ENCODE measurements at regions not wholly inside any gene's neighbourhood (a gene's known extent, or its start where the extent isn't known, plus 50 kb on each side); places are given as distances from the start of the nearest gene placed in this dataset.

GRCh38 chr6:13873288-13874190 is 51.2 kb upstream of the RNF182 start (continued):
- TF ChIP-seq PRDM2 (tag by site-specific recombination; IDR thresholded peaks at IDR 0.05; ENCODE audit: borderline replicate concordance) (no peak), SP7 (tag by site-specific recombination; IDR thresholded peaks at IDR 0.05) (peak; percentile 65; the same call in 1 of the 2 replicates), ZNF692 (tag by site-specific recombination; IDR thresholded peaks at IDR 0.05) (peak; percentile 74; the same call in 1 of the 2 replicates), ZXDB (tag by site-specific recombination; IDR thresholded peaks at IDR 0.05) (peak; percentile 64), ZNF394 (tag by site-specific recombination; IDR thresholded peaks at IDR 0.05; ENCODE audit: borderline replicate concordance) (0 out of 2 replicates have a peak, but pooled peaks have one; percentile 26), ZFP69B (tag by site-specific recombination; IDR thresholded peaks at IDR 0.05) (peak; percentile 45; the same call in 1 of the 2 replicates), ZNF610 (tag by site-specific recombination; IDR thresholded peaks at IDR 0.05; ENCODE audit: borderline replicate concordance) (peak; percentile 24; the same call in 1 of the 2 replicates), ZNF366 (tag by site-specific recombination; conservative IDR thresholded peaks at IDR 0.05) (peak; percentile 74), ZNF629 (tag by site-specific recombination; IDR thresholded peaks at IDR 0.05) (peak; percentile 46), HIC1 (tag by site-specific recombination; IDR thresholded peaks at IDR 0.05) (peak; percentile 87; the same call in 1 of the 2 replicates), ZNF843 (tag by site-specific recombination; IDR thresholded peaks at IDR 0.05) (0 out of 2 replicates have a peak, but pooled peaks have one; percentile 28), ZNF449 (tag by site-specific recombination; IDR thresholded peaks at IDR 0.05) (no peak), ZBTB48 (tag by site-specific recombination; IDR thresholded peaks at IDR 0.05) (peak; percentile 90), KLF8 (tag by site-specific recombination; IDR thresholded peaks at IDR 0.05) (peak; percentile 68; the same call in 1 of the 2 replicates), ZBTB7A (tag by site-specific recombination; IDR thresholded peaks at IDR 0.05; ENCODE audit: low read depth) (peak; percentile 32; the same call in 1 of the 2 replicates), RBAK (tag by site-specific recombination; IDR thresholded peaks at IDR 0.05) (no peak), ZFP37 (tag by site-specific recombination; IDR thresholded peaks at IDR 0.05) (peak; percentile 92), ZNF133 (tag by site-specific recombination; IDR thresholded peaks at IDR 0.05) (no peak), ZNF324 (tag by site-specific recombination; IDR thresholded peaks at IDR 0.05) (no peak), ZNF701 (tag by site-specific recombination; IDR thresholded peaks at IDR 0.05) (no peak), ZNF341 (tag by site-specific recombination; IDR thresholded peaks at IDR 0.05; ENCODE audit: low read depth) (peak; percentile 55), ZNF585B (tag by site-specific recombination; IDR thresholded peaks at IDR 0.05) (no peak), EGR2 (tag by site-specific recombination; IDR thresholded peaks at IDR 0.05; ENCODE audit: low read depth) (no peak), ZNF398 (tag by site-specific recombination; IDR thresholded peaks at IDR 0.05) (peak; percentile 54; the same call in 1 of the 2 replicates), ZBTB20 (tag by site-specific recombination; IDR thresholded peaks at IDR 0.05) (peak; percentile 33; the same call in 1 of the 2 replicates), ZFHX2 (tag by site-specific recombination; conservative IDR thresholded peaks at IDR 0.05) (peak; percentile 71)
